ENCODE measurements at regions not wholly inside any gene's neighbourhood (a gene's known extent, or its start where the extent isn't known, plus 50 kb on each side); places are given as distances from the start of the nearest gene placed in this dataset.

DNA sequence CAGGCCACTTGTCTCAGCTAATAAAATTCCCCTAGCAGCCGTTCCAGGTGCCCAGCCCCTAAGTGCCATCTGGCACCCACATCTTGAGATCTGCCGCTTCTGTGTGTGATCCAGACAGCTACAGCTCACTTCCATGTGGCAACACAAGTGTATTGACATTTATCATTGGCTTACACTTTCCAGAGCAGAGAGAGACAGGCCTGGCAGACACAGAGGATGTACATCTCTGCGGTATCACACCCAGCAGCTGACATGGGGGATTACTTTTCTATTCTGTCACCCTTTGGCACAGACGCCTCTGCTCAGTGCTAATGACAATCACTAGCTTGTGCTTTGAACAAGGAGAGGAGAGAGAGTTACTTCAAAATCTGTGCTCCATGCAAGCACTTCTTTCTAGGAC lies 195.9 kb downstream of the KDR start:
- TF ChIP-seq EZH2 (IDR thresholded peaks at IDR 0.05; ENCODE audit: borderline replicate concordance, insufficient read depth, low read depth, low read length, poor library complexity, severe bottlenecking), result no peak
- TF ChIP-seq, protein P1, sequence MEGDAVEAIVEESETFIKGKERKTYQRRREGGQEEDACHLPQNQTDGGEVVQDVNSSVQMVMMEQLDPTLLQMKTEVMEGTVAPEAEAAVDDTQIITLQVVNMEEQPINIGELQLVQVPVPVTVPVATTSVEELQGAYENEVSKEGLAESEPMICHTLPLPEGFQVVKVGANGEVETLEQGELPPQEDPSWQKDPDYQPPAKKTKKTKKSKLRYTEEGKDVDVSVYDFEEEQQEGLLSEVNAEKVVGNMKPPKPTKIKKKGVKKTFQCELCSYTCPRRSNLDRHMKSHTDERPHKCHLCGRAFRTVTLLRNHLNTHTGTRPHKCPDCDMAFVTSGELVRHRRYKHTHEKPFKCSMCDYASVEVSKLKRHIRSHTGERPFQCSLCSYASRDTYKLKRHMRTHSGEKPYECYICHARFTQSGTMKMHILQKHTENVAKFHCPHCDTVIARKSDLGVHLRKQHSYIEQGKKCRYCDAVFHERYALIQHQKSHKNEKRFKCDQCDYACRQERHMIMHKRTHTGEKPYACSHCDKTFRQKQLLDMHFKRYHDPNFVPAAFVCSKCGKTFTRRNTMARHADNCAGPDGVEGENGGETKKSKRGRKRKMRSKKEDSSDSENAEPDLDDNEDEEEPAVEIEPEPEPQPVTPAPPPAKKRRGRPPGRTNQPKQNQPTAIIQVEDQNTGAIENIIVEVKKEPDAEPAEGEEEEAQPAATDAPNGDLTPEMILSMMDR (IDR thresholded peaks at IDR 0.05), result no peak
- no peaks in the 10 kb centered on the region for H3K4me1 ChIP-seq (ENCODE audit: control insufficient read depth in 2 of 2, insufficient read depth in 2 of 2, low read length in 2 of 2)
- no peak overlapping the region for H3K27ac Mint-ChIP-seq
- no peak overlapping the region for H3K4me2 ChIP-seq (replicated peaks; ENCODE audit: low read depth, low read length, poor library complexity, severe bottlenecking)
- ChIA-PET CTCF (no interaction called here), POLR2A (no interaction called here)
- H3K79me2 ChIP-seq (ENCODE audit: control insufficient read depth, insufficient read depth, low read length), result no peaks in the 10 kb centered on the region
- H4K20me1 ChIP-seq (ENCODE audit: control insufficient read depth, insufficient read depth, low read length, poor library complexity, severe bottlenecking), result no peaks in the 10 kb centered on the region
- H3K4me3 Mint-ChIP-seq, result no peak overlapping the region
- H3K9ac ChIP-seq (ENCODE audit: low read length), result no peak overlapping the region
- H3K4me3 ChIP-seq (ENCODE audit: control extremely low read depth in 1 of 5, extremely low read depth in 1 of 5, insufficient read depth in 1 of 5, low read depth in 2 of 5, low read length in 4 of 5), result no peak overlapping the region
- peaks cover 1 to 3% (median 3%) of the 10 kb centered on the region in 3 donors for H3K9me3 ChIP-seq (ENCODE audit: control extremely low read depth in 1 of 3, control insufficient read depth in 2 of 3, insufficient read depth in 1 of 3, low read length in 2 of 3)
- DNase-seq (no peak), ATAC-seq (ENCODE audit: low read depth) (no peak)
- no peak overlapping the region for H3K27ac ChIP-seq (ENCODE audit: low read length in 2 of 2)
- peaks cover 0 to 6% (median 0%) of the 10 kb centered on the region in 4 experiments for H3K27me3 ChIP-seq (replicated peaks in 1 of 4; ENCODE audit: control extremely low read depth in 1 of 4, control insufficient read depth in 3 of 4, insufficient read depth in 4 of 4, low read length in 3 of 4)
- no peaks in the 10 kb centered on the region for H3K4me1 Mint-ChIP-seq
- WGBS (ENCODE audit: insufficient coverage), result 79% methylated on average over 3 of the region's 4 CpGs
- H2AFZ ChIP-seq (ENCODE audit: insufficient read depth, low read depth, low read length, poor library complexity, severe bottlenecking), result no peak overlapping the region
- peaks cover 6% of the 10 kb centered on the region for H3K27me3 Mint-ChIP-seq
- H3K36me3 ChIP-seq (replicated peaks in 1 of 2; ENCODE audit: control extremely low read depth in 1 of 2, control insufficient read depth in 1 of 2, extremely low read depth in 1 of 2, insufficient read depth in 2 of 2, low read length in 1 of 2), result no peaks in the 10 kb centered on the region
- peaks cover 3% of the 10 kb centered on the region for H3K9me3 Mint-ChIP-seq (ENCODE audit: insufficient read depth)
- intact Hi-C loops (cut with micrococcal nuclease), result no loop called here

DNA sequence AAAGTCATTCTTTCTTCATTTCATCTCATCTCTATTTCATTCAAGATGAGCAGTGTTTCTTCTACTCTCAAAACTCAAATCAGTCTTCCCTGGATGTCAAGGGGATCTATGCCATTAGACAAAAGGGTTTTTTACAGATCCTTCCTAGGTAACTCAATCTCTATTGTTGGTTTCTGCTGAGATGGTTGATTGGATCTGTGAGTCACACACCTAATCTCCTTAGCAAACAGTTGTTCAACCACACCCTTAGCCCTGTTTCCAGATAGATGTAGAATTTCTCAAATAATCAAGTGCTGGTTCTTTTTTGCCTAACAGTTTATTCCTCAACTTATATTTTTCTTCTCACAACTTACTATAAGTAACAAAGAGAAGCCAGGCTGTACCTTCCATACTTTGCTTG lies 200.5 kb downstream of the KDR start:
- no peak overlapping the region for H3K4me3 Mint-ChIP-seq
- H3K9me3 ChIP-seq (ENCODE audit: control extremely low read depth in 1 of 3, control insufficient read depth in 2 of 3, insufficient read depth in 1 of 3, low read length in 2 of 3), result peaks cover 3% of the 10 kb centered on the region in 3 donors
- no peaks in the 10 kb centered on the region for H3K27me3 ChIP-seq (replicated peaks in 1 of 4; ENCODE audit: control extremely low read depth in 1 of 4, control insufficient read depth in 3 of 4, insufficient read depth in 4 of 4, low read length in 3 of 4)
- H3K27ac ChIP-seq (ENCODE audit: low read length in 2 of 2), result no peak overlapping the region
- H3K9me3 Mint-ChIP-seq (ENCODE audit: insufficient read depth), result peaks cover 7% of the 10 kb centered on the region
- TF ChIP-seq, protein P1 (IDR thresholded peaks at IDR 0.05), result no peak
- TF ChIP-seq EZH2 (IDR thresholded peaks at IDR 0.05; ENCODE audit: borderline replicate concordance, insufficient read depth, low read depth, low read length, poor library complexity, severe bottlenecking), result no peak
- no peaks in the 10 kb centered on the region for H3K79me2 ChIP-seq (ENCODE audit: control insufficient read depth, insufficient read depth, low read length)
- ChIA-PET CTCF (no interaction called here), POLR2A (no interaction called here)
- H4K20me1 ChIP-seq (ENCODE audit: control insufficient read depth, insufficient read depth, low read length, poor library complexity, severe bottlenecking), result no peaks in the 10 kb centered on the region
- no peak overlapping the region for H3K27ac Mint-ChIP-seq
- peaks cover 6% of the 10 kb centered on the region for H3K27me3 Mint-ChIP-seq
- intact Hi-C loops (cut with micrococcal nuclease), result no loop called here
- no peak for ATAC-seq (ENCODE audit: low read depth)
- no peak overlapping the region for H3K9ac ChIP-seq (ENCODE audit: low read length)
- no peak overlapping the region for H3K4me3 ChIP-seq (ENCODE audit: control extremely low read depth in 1 of 5, extremely low read depth in 1 of 5, insufficient read depth in 1 of 5, low read depth in 2 of 5, low read length in 4 of 5)
- H3K4me1 Mint-ChIP-seq, result no peaks in the 10 kb centered on the region
- H2AFZ ChIP-seq (ENCODE audit: insufficient read depth, low read depth, low read length, poor library complexity, severe bottlenecking), result no peak overlapping the region
- no peaks in the 10 kb centered on the region for H3K36me3 ChIP-seq (replicated peaks in 1 of 2; ENCODE audit: control extremely low read depth in 1 of 2, control insufficient read depth in 1 of 2, extremely low read depth in 1 of 2, insufficient read depth in 2 of 2, low read length in 1 of 2)
- no peak overlapping the region for H3K4me2 ChIP-seq (replicated peaks; ENCODE audit: low read depth, low read length, poor library complexity, severe bottlenecking)
- no peak for DNase-seq
- no peaks in the 10 kb centered on the region for H3K4me1 ChIP-seq (ENCODE audit: control insufficient read depth in 2 of 2, insufficient read depth in 2 of 2, low read length in 2 of 2)

Measured in B cell (primary cell).